ENCODE measurements at regions not wholly inside any gene's neighbourhood (a gene's known extent, or its start where the extent isn't known, plus 50 kb on each side); places are given as distances from the start of the nearest gene placed in this dataset.

DNA sequence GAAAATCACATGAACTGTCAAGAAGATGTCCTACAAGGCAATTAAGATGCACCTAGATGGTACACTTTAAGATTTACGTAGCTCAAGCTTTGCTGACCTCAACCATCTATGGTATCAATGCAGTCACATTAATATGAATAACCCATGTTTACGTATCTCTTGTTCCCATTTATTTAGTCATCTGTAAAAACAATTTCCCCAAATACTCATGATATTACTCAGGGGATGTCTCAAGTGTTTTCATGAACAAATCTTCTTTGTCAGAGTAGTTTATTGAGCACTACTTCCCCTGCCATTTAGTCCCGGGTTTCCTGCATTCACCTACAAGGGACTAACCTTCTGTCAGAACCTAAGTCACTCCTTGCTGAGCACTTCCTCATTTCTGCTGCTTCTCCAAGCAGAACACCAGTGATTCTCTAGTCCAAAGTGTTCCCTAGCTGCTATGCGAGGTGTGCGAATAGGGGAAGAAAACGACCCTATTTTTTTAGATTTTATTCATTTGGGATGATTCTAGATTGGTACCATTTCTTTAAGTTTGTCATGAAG lies 554.3 kb upstream of the LRRC4C start:
- Histone ChIP-seq H3K27ac (ENCODE audit: low read length) (no peak overlapping the region), H3K4me3 (ENCODE audit: low read depth in 2 of 2, low read length in 2 of 2) (no peak overlapping the region), H3K9me3 (ENCODE audit: control insufficient read depth, insufficient read depth, low read depth, low read length) (no peaks in the 10 kb centered on the region), H3K4me1 (ENCODE audit: control insufficient read depth, insufficient read depth, low read length) (no peaks in the 10 kb centered on the region), H3K36me3 (ENCODE audit: control insufficient read depth, insufficient read depth, low read length) (no peaks in the 10 kb centered on the region), H3K27me3 (ENCODE audit: control insufficient read depth, insufficient read depth, low read length) (no peaks in the 10 kb centered on the region)
- in situ Hi-C loops (cut with HindIII; ENCODE audit: low pct_unique_long_range_greater_than_20kb, low sequenced_read_pairs) (no loop called here), intact Hi-C loops (cut with micrococcal nuclease; ENCODE audit: unreplicated experiment) (no loop called here)
- DNase-seq (ENCODE audit: low read depth, low spot score) (no peak), ATAC-seq (no peak)
- no TSS peak for BruUV-seq (replicated peaks)
- CTCF ChIA-PET = no interaction called here
- POLR2A ChIA-PET = no interaction called here
- TF ChIP-seq SIN3A (IDR thresholded peaks at IDR 0.05; ENCODE audit: borderline replicate concordance, insufficient read depth, low read depth, low read length) = no peak

DNA sequence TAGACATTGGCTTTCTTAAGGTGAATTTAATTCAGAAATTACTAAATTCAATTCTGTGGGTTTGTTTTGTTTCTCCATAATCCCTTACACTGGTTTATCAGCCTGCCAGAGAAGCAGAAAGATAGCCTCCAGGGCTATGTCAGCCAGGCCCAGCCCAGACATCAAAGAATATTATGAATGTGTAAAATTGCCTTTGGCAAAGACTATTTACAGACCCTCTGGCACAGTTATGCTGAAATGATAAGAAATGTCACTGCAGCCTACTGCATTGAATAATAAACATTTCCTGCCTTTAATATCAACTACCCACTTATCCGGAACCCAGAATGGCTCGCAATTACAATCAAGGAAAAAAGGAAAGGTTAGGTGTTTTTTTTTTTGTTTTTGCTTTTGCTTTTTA lies 562.5 kb upstream of the LRRC4C start:
- intact Hi-C loops (cut with micrococcal nuclease; ENCODE audit: unreplicated experiment) = no loop called here
- in situ Hi-C loops (cut with HindIII; ENCODE audit: low pct_unique_long_range_greater_than_20kb, low sequenced_read_pairs) = no loop called here
- Histone ChIP-seq H3K4me1 (ENCODE audit: control insufficient read depth, insufficient read depth, low read length) (no peaks in the 10 kb centered on the region), H3K27ac (ENCODE audit: low read length) (no peak overlapping the region), H3K4me3 (ENCODE audit: low read depth in 2 of 2, low read length in 2 of 2) (no peak overlapping the region), H3K27me3 (ENCODE audit: control insufficient read depth, insufficient read depth, low read length) (no peaks in the 10 kb centered on the region), H3K36me3 (ENCODE audit: control insufficient read depth, insufficient read depth, low read length) (no peaks in the 10 kb centered on the region), H3K9me3 (ENCODE audit: control insufficient read depth, insufficient read depth, low read depth, low read length) (no peaks in the 10 kb centered on the region)
- POLR2A ChIA-PET = no interaction called here
- TF ChIP-seq SIN3A (IDR thresholded peaks at IDR 0.05; ENCODE audit: borderline replicate concordance, insufficient read depth, low read depth, low read length) (no peak), POLR2AphosphoS5 (IDR thresholded peaks at IDR 0.05; ENCODE audit: low read depth, low read length) (no peak), TCF7L2 (IDR thresholded peaks at IDR 0.05; ENCODE audit: low read depth, low read length) (no peak)
- TF ChIP-seq, protein P1, sequence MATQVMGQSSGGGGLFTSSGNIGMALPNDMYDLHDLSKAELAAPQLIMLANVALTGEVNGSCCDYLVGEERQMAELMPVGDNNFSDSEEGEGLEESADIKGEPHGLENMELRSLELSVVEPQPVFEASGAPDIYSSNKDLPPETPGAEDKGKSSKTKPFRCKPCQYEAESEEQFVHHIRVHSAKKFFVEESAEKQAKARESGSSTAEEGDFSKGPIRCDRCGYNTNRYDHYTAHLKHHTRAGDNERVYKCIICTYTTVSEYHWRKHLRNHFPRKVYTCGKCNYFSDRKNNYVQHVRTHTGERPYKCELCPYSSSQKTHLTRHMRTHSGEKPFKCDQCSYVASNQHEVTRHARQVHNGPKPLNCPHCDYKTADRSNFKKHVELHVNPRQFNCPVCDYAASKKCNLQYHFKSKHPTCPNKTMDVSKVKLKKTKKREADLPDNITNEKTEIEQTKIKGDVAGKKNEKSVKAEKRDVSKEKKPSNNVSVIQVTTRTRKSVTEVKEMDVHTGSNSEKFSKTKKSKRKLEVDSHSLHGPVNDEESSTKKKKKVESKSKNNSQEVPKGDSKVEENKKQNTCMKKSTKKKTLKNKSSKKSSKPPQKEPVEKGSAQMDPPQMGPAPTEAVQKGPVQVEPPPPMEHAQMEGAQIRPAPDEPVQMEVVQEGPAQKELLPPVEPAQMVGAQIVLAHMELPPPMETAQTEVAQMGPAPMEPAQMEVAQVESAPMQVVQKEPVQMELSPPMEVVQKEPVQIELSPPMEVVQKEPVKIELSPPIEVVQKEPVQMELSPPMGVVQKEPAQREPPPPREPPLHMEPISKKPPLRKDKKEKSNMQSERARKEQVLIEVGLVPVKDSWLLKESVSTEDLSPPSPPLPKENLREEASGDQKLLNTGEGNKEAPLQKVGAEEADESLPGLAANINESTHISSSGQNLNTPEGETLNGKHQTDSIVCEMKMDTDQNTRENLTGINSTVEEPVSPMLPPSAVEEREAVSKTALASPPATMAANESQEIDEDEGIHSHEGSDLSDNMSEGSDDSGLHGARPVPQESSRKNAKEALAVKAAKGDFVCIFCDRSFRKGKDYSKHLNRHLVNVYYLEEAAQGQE (IDR thresholded peaks at IDR 0.05; ENCODE audit: insufficient read depth in 1 of 2, low read depth in 2 of 2, low read length in 1 of 2) = no peak
- TF ChIP-seq, protein P2, sequence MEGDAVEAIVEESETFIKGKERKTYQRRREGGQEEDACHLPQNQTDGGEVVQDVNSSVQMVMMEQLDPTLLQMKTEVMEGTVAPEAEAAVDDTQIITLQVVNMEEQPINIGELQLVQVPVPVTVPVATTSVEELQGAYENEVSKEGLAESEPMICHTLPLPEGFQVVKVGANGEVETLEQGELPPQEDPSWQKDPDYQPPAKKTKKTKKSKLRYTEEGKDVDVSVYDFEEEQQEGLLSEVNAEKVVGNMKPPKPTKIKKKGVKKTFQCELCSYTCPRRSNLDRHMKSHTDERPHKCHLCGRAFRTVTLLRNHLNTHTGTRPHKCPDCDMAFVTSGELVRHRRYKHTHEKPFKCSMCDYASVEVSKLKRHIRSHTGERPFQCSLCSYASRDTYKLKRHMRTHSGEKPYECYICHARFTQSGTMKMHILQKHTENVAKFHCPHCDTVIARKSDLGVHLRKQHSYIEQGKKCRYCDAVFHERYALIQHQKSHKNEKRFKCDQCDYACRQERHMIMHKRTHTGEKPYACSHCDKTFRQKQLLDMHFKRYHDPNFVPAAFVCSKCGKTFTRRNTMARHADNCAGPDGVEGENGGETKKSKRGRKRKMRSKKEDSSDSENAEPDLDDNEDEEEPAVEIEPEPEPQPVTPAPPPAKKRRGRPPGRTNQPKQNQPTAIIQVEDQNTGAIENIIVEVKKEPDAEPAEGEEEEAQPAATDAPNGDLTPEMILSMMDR (IDR thresholded peaks at IDR 0.05) = no peak
- no peak for DNase-seq (ENCODE audit: low read depth, low spot score)
- CTCF ChIA-PET = no interaction called here
- BruUV-seq (replicated peaks) = no TSS peak
- ATAC-seq = no peak

DNA sequence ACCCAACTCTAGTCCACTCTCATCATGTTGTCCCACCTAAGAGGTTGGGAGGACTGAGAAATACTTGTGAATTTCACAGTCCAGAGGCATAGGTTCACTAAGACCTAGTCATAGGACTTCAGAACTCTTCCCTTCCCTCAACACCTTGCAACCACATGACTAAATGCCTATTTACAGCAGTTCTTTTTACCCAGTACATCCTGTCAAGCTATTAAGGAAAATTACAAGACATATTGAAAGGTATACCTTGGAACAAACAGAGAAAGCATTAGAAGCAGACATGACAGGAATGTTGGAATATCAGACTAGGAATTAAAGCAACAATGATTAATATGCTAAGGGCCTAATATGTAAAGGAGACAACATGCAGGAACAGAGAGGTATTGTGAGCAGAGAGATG lies 563.8 kb upstream of the LRRC4C start:
- ATAC-seq = no peak
- H3K9me3 ChIP-seq (ENCODE audit: control insufficient read depth, insufficient read depth, low read depth, low read length) = no peaks in the 10 kb centered on the region
- TF ChIP-seq, protein P1 (IDR thresholded peaks at IDR 0.05; ENCODE audit: insufficient read depth in 1 of 2, low read depth in 2 of 2, low read length in 1 of 2) = no peak
- TF ChIP-seq TCF7L2 (IDR thresholded peaks at IDR 0.05; ENCODE audit: low read depth, low read length) (no peak), SIN3A (IDR thresholded peaks at IDR 0.05; ENCODE audit: borderline replicate concordance, insufficient read depth, low read depth, low read length) (no peak), POLR2AphosphoS5 (IDR thresholded peaks at IDR 0.05; ENCODE audit: low read depth, low read length) (no peak)
- TF ChIP-seq, protein P2 (IDR thresholded peaks at IDR 0.05) = no peak
- intact Hi-C loops (cut with micrococcal nuclease; ENCODE audit: unreplicated experiment) (no loop called here), in situ Hi-C loops (cut with HindIII; ENCODE audit: low pct_unique_long_range_greater_than_20kb, low sequenced_read_pairs) (no loop called here)
- no TSS peak for BruUV-seq (replicated peaks)
- ChIA-PET POLR2A (no interaction called here), CTCF (no interaction called here)
- DNase-seq (ENCODE audit: low read depth, low spot score) = no peak
- no peaks in the 10 kb centered on the region for H3K27me3 ChIP-seq (ENCODE audit: control insufficient read depth, insufficient read depth, low read length)
- no peak overlapping the region for H3K27ac ChIP-seq (ENCODE audit: low read length)
- no peaks in the 10 kb centered on the region for H3K4me1 ChIP-seq (ENCODE audit: control insufficient read depth, insufficient read depth, low read length)
- H3K36me3 ChIP-seq (ENCODE audit: control insufficient read depth, insufficient read depth, low read length) = no peaks in the 10 kb centered on the region
- H3K4me3 ChIP-seq (ENCODE audit: low read depth in 2 of 2, low read length in 2 of 2) = no peak overlapping the region

All from Panc1 (cell line).